ENCODE measurements at regions not wholly inside any gene's neighbourhood (a gene's known extent, or its start where the extent isn't known, plus 50 kb on each side); places are given as distances from the start of the nearest gene placed in this dataset.

DNA sequence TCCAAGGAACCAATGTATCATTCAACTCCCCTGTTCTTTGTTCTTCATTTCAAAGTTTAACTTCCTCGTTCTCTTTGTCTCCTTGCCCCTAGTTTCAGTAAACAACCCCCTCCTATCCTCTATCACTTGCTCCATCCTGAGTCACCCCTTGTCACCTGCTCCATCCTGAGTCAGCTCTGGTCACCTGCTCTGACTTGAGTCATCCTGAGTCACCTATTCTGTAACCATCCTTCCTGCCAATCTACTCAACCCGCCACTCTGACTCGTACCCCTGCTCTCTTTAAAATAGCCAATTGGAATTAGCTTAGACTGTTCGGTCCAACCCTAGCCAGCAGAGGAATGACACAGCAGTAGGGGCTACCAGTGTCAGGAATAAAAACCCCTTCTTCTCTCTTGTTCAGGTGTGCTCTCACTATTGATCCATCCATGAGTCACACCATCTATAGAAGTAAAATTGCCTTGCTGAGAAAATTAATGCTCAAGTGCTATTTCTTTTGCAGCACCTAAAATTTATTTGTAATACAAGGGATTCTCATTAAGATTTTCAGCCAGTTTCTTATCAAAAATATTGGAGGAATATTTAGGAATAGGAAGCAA is 326.8 kb downstream of the AKAIN1 start:
- TF ChIP-seq, protein P1, sequence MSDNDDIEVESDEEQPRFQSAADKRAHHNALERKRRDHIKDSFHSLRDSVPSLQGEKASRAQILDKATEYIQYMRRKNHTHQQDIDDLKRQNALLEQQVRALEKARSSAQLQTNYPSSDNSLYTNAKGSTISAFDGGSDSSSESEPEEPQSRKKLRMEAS (IDR thresholded peaks at IDR 0.05; ENCODE audit: low read depth, low read length) = no peak
- no peak for TF ChIP-seq POLR2A (IDR thresholded peaks at IDR 0.05; ENCODE audit: extremely low read depth, insufficient read length)

Data from NB4 (cell line).